CD14-positive monocyte (primary cell): ENCODE measurements at regions not wholly inside any gene's neighbourhood (a gene's known extent, or its start where the extent isn't known, plus 50 kb on each side); places are given as distances from the start of the nearest gene placed in this dataset.
A peak's percentile ranks its signal among the peaks of the same experiment; 100 is the strongest.

Experiments
- DNase-seq, 3 donors: peaks; one replicate each; pipeline ENCODE4 v3.0.0-alpha.2; 2011 to 2022
- H2AFZ ChIP-seq: 2 replicates; pipeline ENCODE4 v1.6.0; 2012; ENCODE audit warnings: mild to moderate bottlenecking, low read depth, low read length, inconsistent platforms; ENCODE audit not compliant: insufficient read depth, poor library complexity, severe bottlenecking
- H3K27ac ChIP-seq, 2 donors: 1 replicate in 1 of 2; 2 replicates in 1 of 2; pipeline ENCODE4 v1.5.1; 2012 to 2013; ENCODE audit warnings: low read length in 2 of 2, control low read depth in 1 of 2, inconsistent platforms in 1 of 2, low read depth in 1 of 2, mild to moderate bottlenecking in 1 of 2
- H3K27me3 ChIP-seq, 2 donors: one replicate each; pipeline versions ENCODE4 v1.6.0 to v1.6.1; 2011 to 2013; ENCODE audit warnings: low read length in 2 of 2; ENCODE audit not compliant: control insufficient read depth in 2 of 2, insufficient read depth in 2 of 2
- H3K36me3 ChIP-seq, 2 donors: replicated peaks in 1 of 2; 1 replicate in 1 of 2; 2 replicates in 1 of 2; pipeline versions ENCODE4 v1.5.1 to v1.6.1; 2012 to 2013; ENCODE audit warnings: low read length in 2 of 2, control low read depth in 1 of 2, inconsistent platforms in 1 of 2, mild to moderate bottlenecking in 1 of 2; ENCODE audit not compliant: insufficient read depth in 2 of 2, control insufficient read depth in 1 of 2
- H3K4me1 ChIP-seq, 2 donors: 1 replicate in 1 of 2; 2 replicates in 1 of 2; pipeline versions ENCODE4 v1.5.1 to v1.6.1; 2012 to 2013; ENCODE audit warnings: low read length in 2 of 2, control low read depth in 1 of 2, inconsistent platforms in 1 of 2, mild to moderate bottlenecking in 1 of 2, moderate library complexity in 1 of 2; ENCODE audit not compliant: insufficient read depth in 2 of 2, control insufficient read depth in 1 of 2
- H3K4me2 ChIP-seq: replicated peaks from 2 replicates; pipeline ENCODE3; 2012; ENCODE audit warnings: low read length, moderate library complexity, mild to moderate bottlenecking; ENCODE audit not compliant: poor library complexity, severe bottlenecking; ENCODE audit errors: extremely low read depth
- H3K4me3 ChIP-seq, 3 experiments: fragments of 200-600 bp in 1 of 3; sonication (generic) in 1 of 3; replicated peaks in 1 of 3; 1 replicate in 2 of 3; 2 replicates in 1 of 3; pipeline ENCODE4 v1.5.1; 2011 to 2013; ENCODE audit warnings: low read length in 3 of 3, mild to moderate bottlenecking in 3 of 3, control low read depth in 2 of 3, low read depth in 2 of 3, inconsistent platforms in 1 of 3, moderate library complexity in 1 of 3
- H3K79me2 ChIP-seq: 2 replicates; pipeline ENCODE4 v1.6.0; 2012; ENCODE audit warnings: mild to moderate bottlenecking, control low read depth, inconsistent platforms, low read length, moderate library complexity; ENCODE audit not compliant: insufficient read depth
- H3K9ac ChIP-seq: 2 replicates; pipeline ENCODE4 v1.6.0; 2017; ENCODE audit warnings: low read length, mild to moderate bottlenecking; ENCODE audit not compliant: insufficient read depth, poor library complexity, severe bottlenecking
- H3K9me3 ChIP-seq, 2 donors: replicated peaks in 1 of 2; 1 replicate in 1 of 2; 2 replicates in 1 of 2; pipeline versions ENCODE4 v1.5.1 to v1.6.1; 2012 to 2013; ENCODE audit warnings: low read length in 2 of 2, control low read depth in 1 of 2; ENCODE audit not compliant: control insufficient read depth in 1 of 2, insufficient read depth in 1 of 2
- H4K20me1 ChIP-seq: 2 replicates; pipeline ENCODE4 v1.6.0; 2012; ENCODE audit warnings: mild to moderate bottlenecking, low read length, control low read depth, moderate library complexity; ENCODE audit not compliant: insufficient read depth
- H3K27ac Mint-ChIP-seq, 7 donors: one replicate each; pipeline ENCODE4 v1.8.0; 2020; ENCODE audit warnings: mild to moderate bottlenecking in 7 of 7, mixed read lengths in 7 of 7, moderate library complexity in 6 of 7, inconsistent platforms in 2 of 7
- H3K27me3 Mint-ChIP-seq, 3 donors: one replicate each; pipeline ENCODE4 v1.8.0; 2021 to 2022; ENCODE audit warnings: low read depth in 3 of 3, mild to moderate bottlenecking in 3 of 3, mixed read lengths in 3 of 3, moderate library complexity in 3 of 3, inconsistent platforms in 1 of 3
- H3K36me3 Mint-ChIP-seq, 2 donors: one replicate each; pipeline ENCODE4 v1.8.0; 2020; ENCODE audit warnings: mixed read lengths in 2 of 2, inconsistent platforms in 1 of 2, mild to moderate bottlenecking in 1 of 2
- H3K4me1 Mint-ChIP-seq: one replicate; pipeline ENCODE4 v1.8.0; 2020; ENCODE audit warnings: mild to moderate bottlenecking, mixed read lengths
- H3K4me3 Mint-ChIP-seq, 2 donors: one replicate each; pipeline ENCODE4 v1.8.0; 2020; ENCODE audit warnings: mild to moderate bottlenecking in 2 of 2, mixed read lengths in 2 of 2, moderate library complexity in 1 of 2
- H3K9me3 Mint-ChIP-seq, 7 donors: one replicate each; pipeline ENCODE4 v1.8.0; 2020 to 2022; ENCODE audit warnings: mixed read lengths in 7 of 7, mild to moderate bottlenecking in 6 of 7, moderate library complexity in 6 of 7, inconsistent platforms in 2 of 7
- CTCF ChIP-seq: fragments of 200-600 bp; IDR thresholded peaks from one replicate; pipeline ENCODE4 v1.8.0; 2022; ENCODE audit warnings: antibody characterized with exemption, mild to moderate bottlenecking
- WGBS: methylation state at CpG from one replicate; pipeline ENCODE4 v1.1.5; 2013; ENCODE audit warnings: missing lambda C conversion rate; ENCODE audit not compliant: insufficient coverage; 5-methylcytosine and 5-hydroxymethylcytosine counted together
- intact Hi-C, 2 donors: fragments of 100-400 bp; cut with micrococcal nuclease; formaldehyde crosslinking; loops; one replicate each; pipeline versions ENCODE4 v1.15.0 to v1.15.1; 2023

DNA sequence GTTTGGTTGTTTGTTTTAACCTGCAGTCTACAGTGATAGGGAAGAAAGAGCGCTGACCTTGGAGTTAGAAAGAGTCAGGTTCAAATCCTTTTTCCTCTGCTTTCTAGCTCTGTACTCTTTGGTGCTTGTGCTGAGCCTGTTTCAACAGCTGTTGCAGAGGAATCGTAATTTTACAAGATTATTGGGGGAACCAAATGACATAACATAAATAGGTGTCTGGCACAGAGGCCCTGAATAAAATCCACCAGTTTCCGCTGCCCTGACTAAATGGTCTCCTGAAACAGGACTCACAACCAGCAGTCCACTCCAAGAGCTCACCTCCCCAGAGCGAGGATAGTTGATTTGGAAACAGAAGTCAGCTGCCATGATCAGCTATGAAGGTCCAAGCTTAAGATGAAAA is 125.0 kb upstream of the CDC42EP3 start:
- H3K27ac Mint-ChIP-seq: no peak overlapping the region
- Histone ChIP-seq H4K20me1 (no peaks in the 10 kb centered on the region), H3K27ac (no peak overlapping the region), H3K4me1 (peaks cover 32 to 37% of the 10 kb centered on the region in 2 donors), H3K4me3 (no peak overlapping the region), H3K4me2 (no peak overlapping the region), H3K9ac (no peak overlapping the region), H3K36me3 (no peaks in the 10 kb centered on the region), H2AFZ (no peak overlapping the region), H3K27me3 (no peaks in the 10 kb centered on the region), H3K9me3 (no peaks in the 10 kb centered on the region), H3K79me2 (no peaks in the 10 kb centered on the region)
- peaks cover 52% of the 10 kb centered on the region for H3K4me1 Mint-ChIP-seq
- DNase-seq: no peak
- WGBS: 100% methylated on average over 2 of the region's 4 CpGs
- peaks cover 0 to 6% (median 3%) of the 10 kb centered on the region in 3 donors for H3K27me3 Mint-ChIP-seq
- peaks cover 0 to 8% (median 0%) of the 10 kb centered on the region in 7 donors for H3K9me3 Mint-ChIP-seq
- H3K4me3 Mint-ChIP-seq: no peak overlapping the region
- intact Hi-C loops: no loop called here
- TF ChIP-seq CTCF: no peak
- H3K36me3 Mint-ChIP-seq: peaks cover 0 to 5% of the 10 kb centered on the region in 2 donors

- Histone ChIP-seq H3K9ac (no peak overlapping the region), H3K36me3 (no peaks in the 10 kb centered on the region), H3K4me3 (no peak overlapping the region), H3K79me2 (no peaks in the 10 kb centered on the region), H4K20me1 (no peaks in the 10 kb centered on the region), H3K4me2 (no peak overlapping the region), H3K27ac (peak overlapping the region in 1 of 2 donors; percentile 33), H3K4me1 (peaks cover 32 to 37% of the 10 kb centered on the region in 2 donors), H3K27me3 (no peaks in the 10 kb centered on the region), H2AFZ (no peak overlapping the region), H3K9me3 (no peaks in the 10 kb centered on the region)
- intact Hi-C loops: no loop called here
- 61% methylated on average over 3 of the region's 3 CpGs for WGBS
- Mint-ChIP-seq H3K9me3 (peaks cover 0 to 6% (median 0%) of the 10 kb centered on the region in 7 donors), H3K4me3 (no peak overlapping the region), H3K27me3 (peaks cover 0 to 6% (median 3%) of the 10 kb centered on the region in 3 donors), H3K4me1 (peaks cover 48% of the 10 kb centered on the region), H3K36me3 (peaks cover 0 to 5% of the 10 kb centered on the region in 2 donors), H3K27ac (peak overlapping the region in 4 of 7 donors; percentile 14 to 47 (median 30))
- peak in 1 of 3 donors; percentile 28 for DNase-seq
- no peak for TF ChIP-seq CTCF
These were observed 125.6 kb upstream of the CDC42EP3 start for GRCh38 chr2:37797081-37797480.
